MM.1S (cell line): ENCODE measurements at regions not wholly inside any gene's neighbourhood (a gene's known extent, or its start where the extent isn't known, plus 50 kb on each side); places are given as distances from the start of the nearest gene placed in this dataset.

Experiments used
- DNase-seq: peaks from one replicate; pipeline ENCODE4 v3.0.0-alpha.2; 2015
- H2AFZ ChIP-seq: fragments of 300-600 bp; sonication (generic); 2 replicates; pipeline ENCODE4 v1.6.0; 2016; ENCODE audit warnings: antibody characterized with exemption, low read length
- H3F3A ChIP-seq: fragments of 300-600 bp; sonication (generic); 2 replicates; pipeline ENCODE4 v1.6.1; 2016; ENCODE audit warnings: mild to moderate bottlenecking, antibody characterized with exemption, low read length, moderate library complexity, mixed read lengths; ENCODE audit not compliant: insufficient read depth
- H3K27ac ChIP-seq: fragments of 300-600 bp; sonication (generic); 2 replicates; pipeline ENCODE4 v1.5.1; 2016; ENCODE audit warnings: mild to moderate bottlenecking, low read length
- H3K27me3 ChIP-seq: fragments of 300-600 bp; sonication (generic); replicated peaks from 2 replicates; pipeline ENCODE4 v1.6.0; 2016; ENCODE audit warnings: low read length; ENCODE audit not compliant: insufficient read depth
- H3K36me3 ChIP-seq: fragments of 300-600 bp; sonication (generic); replicated peaks from 2 replicates; pipeline ENCODE4 v1.6.1; 2016; ENCODE audit warnings: mild to moderate bottlenecking, low read length, mixed read lengths; ENCODE audit not compliant: insufficient read depth
- H3K4me1 ChIP-seq: fragments of 300-600 bp; sonication (generic); 2 replicates; pipeline ENCODE4 v1.6.1; 2016; ENCODE audit warnings: low read length, mixed read lengths
- H3K4me2 ChIP-seq: fragments of 300-600 bp; sonication (generic); 2 replicates; pipeline ENCODE4 v1.6.0; 2016; ENCODE audit warnings: low read depth, low read length
- H3K4me3 ChIP-seq: fragments of 300-600 bp; sonication (generic); 2 replicates; pipeline ENCODE4 v1.5.1; 2016; ENCODE audit warnings: low read length, mixed read lengths
- H3K79me2 ChIP-seq: fragments of 300-600 bp; sonication (generic); 2 replicates; pipeline ENCODE4 v1.6.1; 2016; ENCODE audit warnings: mixed run types, low read length, mixed read lengths
- H3K9ac ChIP-seq: fragments of 300-600 bp; sonication (generic); 2 replicates; pipeline ENCODE4 v1.6.1; 2016; ENCODE audit warnings: low read length, mixed read lengths
- H3K9me2 ChIP-seq: fragments of 300-600 bp; sonication (generic); replicated peaks from 2 replicates; pipeline ENCODE4 v1.6.1; 2016; ENCODE audit warnings: mild to moderate bottlenecking, low read length, mixed read lengths; ENCODE audit not compliant: insufficient read depth
- H3K9me3 ChIP-seq: fragments of 300-600 bp; sonication (generic); replicated peaks from 2 replicates; pipeline ENCODE4 v1.6.1; 2016; ENCODE audit warnings: mild to moderate bottlenecking, low read length, mixed read lengths; ENCODE audit not compliant: insufficient read depth
- H4K20me1 ChIP-seq: fragments of 300-600 bp; sonication (generic); 2 replicates; pipeline ENCODE4 v1.6.1; 2016; ENCODE audit warnings: mild to moderate bottlenecking, low read length, moderate library complexity, mixed read lengths; ENCODE audit not compliant: insufficient read depth
- CTCF ChIP-seq: fragments of 300-600 bp; sonication (generic); IDR thresholded peaks from 2 replicates; pipeline ENCODE4 v1.5.1; 2016; ENCODE audit warnings: antibody characterized with exemption, low read length, mixed read lengths
- EZH2 ChIP-seq: fragments of 300-600 bp; sonication (generic); optimal IDR thresholded peaks from 2 replicates; pipeline ENCODE3; 2017; ENCODE audit warnings: low read depth, mild to moderate bottlenecking, antibody characterized with exemption, low read length, mixed read lengths
- EZH2phosphoT487 ChIP-seq: fragments of 300-600 bp; sonication (generic); IDR thresholded peaks from 2 replicates; pipeline ENCODE4 v1.6.1; 2018; ENCODE audit warnings: antibody characterized with exemption, low read length

GRCh38 chrX:134747006-134747405 lies 50.0 kb downstream of the PABIR2 start:
- Histone ChIP-seq H3K27me3 (no peaks in the 10 kb centered on the region), H3K9me3 (no peaks in the 10 kb centered on the region), H3K36me3 (no peaks in the 10 kb centered on the region), H3K79me2 (no peaks in the 10 kb centered on the region), H3K4me2 (no peak overlapping the region), H3K9me2 (no peaks in the 10 kb centered on the region), H3K27ac (no peak overlapping the region), H3K4me1 (no peaks in the 10 kb centered on the region), H2AFZ (no peak overlapping the region), H3F3A (no peaks in the 10 kb centered on the region), H4K20me1 (no peaks in the 10 kb centered on the region), H3K9ac (no peak overlapping the region), H3K4me3 (no peak overlapping the region)
- no peak for DNase-seq
- TF ChIP-seq EZH2 (no peak), EZH2phosphoT487 (no peak), CTCF (no peak)

GRCh38 chrX:134746410-134746785 lies 50.6 kb downstream of the PABIR2 start:
- Histone ChIP-seq H3K36me3 (no peaks in the 10 kb centered on the region), H3K27me3 (no peaks in the 10 kb centered on the region), H3K4me3 (no peak overlapping the region), H2AFZ (no peak overlapping the region), H3K9me2 (no peaks in the 10 kb centered on the region), H4K20me1 (no peaks in the 10 kb centered on the region), H3K79me2 (no peaks in the 10 kb centered on the region), H3K9me3 (no peaks in the 10 kb centered on the region), H3F3A (no peaks in the 10 kb centered on the region), H3K9ac (no peak overlapping the region), H3K4me1 (no peaks in the 10 kb centered on the region), H3K27ac (no peak overlapping the region), H3K4me2 (no peak overlapping the region)
- DNase-seq, result no peak
- TF ChIP-seq CTCF (no peak), EZH2phosphoT487 (no peak)

GRCh38 chrX:134745636-134746409 lies 51.2 kb downstream of the PABIR2 start:
- H3K4me1 ChIP-seq, result no peaks in the 10 kb centered on the region
- no peak for TF ChIP-seq EZH2phosphoT487
- no peak for TF ChIP-seq CTCF
- no peak for TF ChIP-seq EZH2
- no peak for DNase-seq

More at GRCh38 chrX:134745636-134746409, 51.2 kb downstream of the PABIR2 start:
- no peaks in the 10 kb centered on the region for H3K9me3 ChIP-seq
- no peak overlapping the region for H3K9ac ChIP-seq
- no peak overlapping the region for H3K4me3 ChIP-seq
- H3F3A ChIP-seq, result no peaks in the 10 kb centered on the region
- H3K27ac ChIP-seq, result no peak overlapping the region
- H3K4me2 ChIP-seq, result no peak overlapping the region
- H4K20me1 ChIP-seq, result no peaks in the 10 kb centered on the region
- no peaks in the 10 kb centered on the region for H3K79me2 ChIP-seq
- no peak overlapping the region for H2AFZ ChIP-seq
- no peaks in the 10 kb centered on the region for H3K9me2 ChIP-seq
- no peaks in the 10 kb centered on the region for H3K36me3 ChIP-seq
- H3K27me3 ChIP-seq, result no peaks in the 10 kb centered on the region
